Panc1 (cell line): ENCODE measurements at regions not wholly inside any gene's neighbourhood (a gene's known extent, or its start where the extent isn't known, plus 50 kb on each side); places are given as distances from the start of the nearest gene placed in this dataset.

Experiments
- ATAC-seq: fragments of 200-7000 bp; cut with Tn5 transposase; 2 replicates; pipeline ENCODE4 v1.9.1; 2020; ENCODE audit warnings: mild to moderate bottlenecking, moderate library complexity
- BruUV-seq: library from RNA; stranded (reverse); fragments of 400-500 nt; replicated peaks from 2 replicates; lab custom pipeline; 2021; lab: Mats Ljungman, UMichigan
- CTCF ChIA-PET: fragments of 300-600 bp; sonication (Branson Sonifier 250); formaldehyde crosslinking; loops from one replicate; lab custom pipeline; 2022; ENCODE audit warnings: antibody characterized with exemption; lab: Charles Lee
- POLR2A ChIA-PET: fragments of 300-600 bp; sonication (Branson Sonifier 250); formaldehyde crosslinking; loops from one replicate; lab custom pipeline; 2022; ENCODE audit warnings: antibody characterized with exemption; lab: Charles Lee
- DNase-seq: peaks from one replicate; pipeline ENCODE4 v3.0.0-alpha.2; 2010; ENCODE audit warnings: low read depth, low spot score
- H3K27ac ChIP-seq: 2 replicates; pipeline ENCODE4 v1.5.1; 2011; ENCODE audit warnings: mild to moderate bottlenecking, low read length, inconsistent platforms
- H3K27me3 ChIP-seq: fragments of 200-500 bp; sonication (Bioruptor generic); 2 replicates; pipeline ENCODE4 v1.6.0; 2014; ENCODE audit warnings: low read length, inconsistent platforms; ENCODE audit not compliant: control insufficient read depth, insufficient read depth
- H3K36me3 ChIP-seq: fragments of 200-500 bp; sonication (Bioruptor generic); 2 replicates; pipeline ENCODE4 v1.5.1; 2014; ENCODE audit warnings: inconsistent platforms, mild to moderate bottlenecking, low read length, moderate library complexity; ENCODE audit not compliant: control insufficient read depth, insufficient read depth
- H3K4me1 ChIP-seq: 2 replicates; pipeline ENCODE4 v1.5.1; 2011; ENCODE audit warnings: inconsistent platforms, mild to moderate bottlenecking, low read length, moderate library complexity; ENCODE audit not compliant: control insufficient read depth, insufficient read depth
- H3K4me3 ChIP-seq, 2 experiments: 2 replicates each; pipeline ENCODE4 v1.5.1; 2011 to 2012; ENCODE audit warnings: low read depth in 2 of 2, low read length in 2 of 2, mild to moderate bottlenecking in 2 of 2, inconsistent platforms in 1 of 2, moderate library complexity in 1 of 2
- H3K9me3 ChIP-seq: fragments of 200-500 bp; sonication (Bioruptor generic); 2 replicates; pipeline ENCODE4 v1.5.1; 2014; ENCODE audit warnings: low read depth, mild to moderate bottlenecking, inconsistent platforms, low read length, moderate library complexity; ENCODE audit not compliant: control insufficient read depth, insufficient read depth
- CTCF ChIP-seq: fragments of 450-650 bp; IDR thresholded peaks from 2 replicates; pipeline ENCODE4 v1.5.1; 2017; ENCODE audit warnings: mild to moderate bottlenecking
- POLR2AphosphoS5 ChIP-seq: IDR thresholded peaks from 2 replicates; pipeline ENCODE4 v1.6.1; 2012; ENCODE audit warnings: mild to moderate bottlenecking, low read depth, low read length, moderate library complexity
- REST ChIP-seq, 2 experiments: IDR thresholded peaks; 2 replicates each; pipeline ENCODE4 v1.6.1; 2011 to 2012; ENCODE audit warnings: low read depth in 2 of 2, control low read depth in 1 of 2, low read length in 1 of 2, mild to moderate bottlenecking in 1 of 2, moderate library complexity in 1 of 2; ENCODE audit not compliant: insufficient read depth in 1 of 2
- SIN3A ChIP-seq: IDR thresholded peaks from 2 replicates; pipeline ENCODE4 v1.6.1; 2012; ENCODE audit warnings: low read depth, mild to moderate bottlenecking, low read length, moderate library complexity, borderline replicate concordance; ENCODE audit not compliant: insufficient read depth
- TCF7L2 ChIP-seq: IDR thresholded peaks from 2 replicates; pipeline ENCODE4 v1.6.1; 2011; ENCODE audit warnings: mild to moderate bottlenecking, low read depth, low read length, inconsistent platforms
- in situ Hi-C: cut with HindIII; loops from 2 replicates; pipeline ENCODE4 v1.10.0; 2016; ENCODE audit warnings: low sequenced_read_pairs, low pct_unique_long_range_greater_than_20kb
- intact Hi-C: fragments of 100-400 bp; cut with micrococcal nuclease; formaldehyde crosslinking; loops from one replicate; pipeline ENCODE4 v1.10.0; 2022; ENCODE audit not compliant: unreplicated experiment

- Histone ChIP-seq H3K9me3 (no peaks in the 10 kb centered on the region), H3K27me3 (no peaks in the 10 kb centered on the region), H3K27ac (no peak overlapping the region), H3K4me3 (no peak overlapping the region), H3K4me1 (no peaks in the 10 kb centered on the region), H3K36me3 (no peaks in the 10 kb centered on the region)
- ATAC-seq (no peak), DNase-seq (no peak)
- in situ Hi-C loops (no loop called here), intact Hi-C loops (no loop called here)
- POLR2A ChIA-PET: no interaction called here
- no TSS peak for BruUV-seq
- TF ChIP-seq REST (IDR thresholded peaks at IDR 0.05; ENCODE audit: insufficient read depth in 1 of 2, low read depth in 2 of 2, low read length in 1 of 2): no peak
- CTCF ChIA-PET: no interaction called here
Measured at GRCh38 chr9:109950710-109951443, 170.9 kb downstream of the PALM2AKAP2 start.

GRCh38 chr9:109953300-109953699 lies 173.3 kb downstream of the PALM2AKAP2 start:
- TF ChIP-seq POLR2AphosphoS5: no peak
- TF ChIP-seq CTCF: no peak
- TF ChIP-seq SIN3A: no peak
- TF ChIP-seq TCF7L2: no peak
- TF ChIP-seq REST (IDR thresholded peaks at IDR 0.05; ENCODE audit: insufficient read depth in 1 of 2, low read depth in 2 of 2, low read length in 1 of 2): no peak
- CTCF ChIA-PET: no interaction called here
- Histone ChIP-seq H3K4me3 (no peak overlapping the region), H3K36me3 (no peaks in the 10 kb centered on the region), H3K27me3 (no peaks in the 10 kb centered on the region), H3K27ac (no peak overlapping the region), H3K9me3 (no peaks in the 10 kb centered on the region), H3K4me1 (no peaks in the 10 kb centered on the region)
- POLR2A ChIA-PET: no interaction called here
- in situ Hi-C loops: no loop called here
- ATAC-seq: no peak
- DNase-seq: no peak
- intact Hi-C loops: no loop called here
- no TSS peak for BruUV-seq
